ENCODE measurements at regions not wholly inside any gene's neighbourhood (a gene's known extent, or its start where the extent isn't known, plus 50 kb on each side); places are given as distances from the start of the nearest gene placed in this dataset.
"Not testable (repeated sequence)": the region's sequence is repeated elsewhere in the genome, so short reads cannot be mapped to it uniquely, and the experiment has no call there.

DNA sequence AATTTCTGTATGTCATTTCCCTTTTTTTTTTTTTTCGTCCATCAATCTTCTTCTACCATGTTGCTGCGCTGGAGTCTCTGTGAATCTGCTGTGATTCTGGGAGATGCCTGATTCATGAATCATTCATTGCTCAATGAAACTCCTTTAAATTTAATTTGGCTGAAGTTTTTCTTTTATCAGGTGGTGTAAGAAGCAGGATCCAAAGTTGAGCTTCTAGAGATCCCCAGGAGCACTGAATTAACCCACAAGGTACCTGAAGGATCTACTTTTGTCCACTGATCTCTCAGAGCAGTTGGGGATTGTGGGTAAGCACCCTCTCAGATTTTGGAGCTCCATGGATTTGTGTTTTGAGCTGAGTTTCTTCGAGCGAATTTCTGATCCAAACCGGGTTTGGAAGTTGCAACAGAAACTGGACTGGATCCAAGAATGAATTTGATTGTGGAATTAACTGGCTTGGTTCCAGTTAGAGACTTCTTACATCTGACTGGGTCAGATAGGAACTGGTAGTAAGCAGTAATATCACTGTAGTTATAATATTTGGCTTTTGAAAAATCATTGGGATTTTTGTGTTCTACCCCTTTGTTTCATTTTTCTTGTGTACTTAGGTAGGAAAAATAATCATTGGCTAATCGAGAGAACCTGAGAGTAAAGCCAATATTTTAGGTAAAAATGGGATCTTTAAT, 447.8 kb upstream of the TOM1L1 start:
- H3K36me3 ChIP-seq (replicated peaks; ENCODE audit: low read depth, low read length) = no peaks in the 10 kb centered on the region
- no peak overlapping the region for H3K4me3 ChIP-seq (ENCODE audit: low read length)
- no peak overlapping the region for H3K9ac ChIP-seq (ENCODE audit: low read length)
- no peak overlapping the region for H3K4me2 ChIP-seq (ENCODE audit: low read length)
- TF ChIP-seq EZH2phosphoT487 (IDR thresholded peaks at IDR 0.05; ENCODE audit: low read depth) = no peak
- TF ChIP-seq, protein P1, sequence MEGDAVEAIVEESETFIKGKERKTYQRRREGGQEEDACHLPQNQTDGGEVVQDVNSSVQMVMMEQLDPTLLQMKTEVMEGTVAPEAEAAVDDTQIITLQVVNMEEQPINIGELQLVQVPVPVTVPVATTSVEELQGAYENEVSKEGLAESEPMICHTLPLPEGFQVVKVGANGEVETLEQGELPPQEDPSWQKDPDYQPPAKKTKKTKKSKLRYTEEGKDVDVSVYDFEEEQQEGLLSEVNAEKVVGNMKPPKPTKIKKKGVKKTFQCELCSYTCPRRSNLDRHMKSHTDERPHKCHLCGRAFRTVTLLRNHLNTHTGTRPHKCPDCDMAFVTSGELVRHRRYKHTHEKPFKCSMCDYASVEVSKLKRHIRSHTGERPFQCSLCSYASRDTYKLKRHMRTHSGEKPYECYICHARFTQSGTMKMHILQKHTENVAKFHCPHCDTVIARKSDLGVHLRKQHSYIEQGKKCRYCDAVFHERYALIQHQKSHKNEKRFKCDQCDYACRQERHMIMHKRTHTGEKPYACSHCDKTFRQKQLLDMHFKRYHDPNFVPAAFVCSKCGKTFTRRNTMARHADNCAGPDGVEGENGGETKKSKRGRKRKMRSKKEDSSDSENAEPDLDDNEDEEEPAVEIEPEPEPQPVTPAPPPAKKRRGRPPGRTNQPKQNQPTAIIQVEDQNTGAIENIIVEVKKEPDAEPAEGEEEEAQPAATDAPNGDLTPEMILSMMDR (IDR thresholded peaks at IDR 0.05; ENCODE audit: low read depth, low read length) = no peak
- no peak overlapping the region for H2AFZ ChIP-seq (ENCODE audit: low read depth, low read length)
- H3K9me3 ChIP-seq (ENCODE audit: insufficient read depth, low read length) = 0 out of 2 replicates have a peak, but pooled peaks cover 4% of the 10 kb centered on the region
- H3K79me2 ChIP-seq (ENCODE audit: low read length) = no peaks in the 10 kb centered on the region
- H3K4me1 ChIP-seq (ENCODE audit: low read length) = no peaks in the 10 kb centered on the region
- no peaks in the 10 kb centered on the region for H3K27me3 ChIP-seq (ENCODE audit: low read depth, low read length)
- H4K20me1 ChIP-seq (ENCODE audit: insufficient read depth, low read length) = no peaks in the 10 kb centered on the region
- H3K27ac ChIP-seq (ENCODE audit: low read length) = no peak overlapping the region

GRCh38 chr17:54455251-54455868, 445.3 kb upstream of the TOM1L1 start:
- no peaks in the 10 kb centered on the region for H4K20me1 ChIP-seq (ENCODE audit: insufficient read depth, low read length)
- H3K4me2 ChIP-seq (ENCODE audit: low read length) = no peak overlapping the region
- H3K9me3 ChIP-seq (ENCODE audit: insufficient read depth, low read length) = 0 out of 2 replicates have a peak, but pooled peaks cover 4% of the 10 kb centered on the region
- H3K36me3 ChIP-seq (replicated peaks; ENCODE audit: low read depth, low read length) = no peaks in the 10 kb centered on the region
- TF ChIP-seq, protein P1 (IDR thresholded peaks at IDR 0.05; ENCODE audit: low read depth, low read length) = no peak
- TF ChIP-seq EZH2phosphoT487 (IDR thresholded peaks at IDR 0.05; ENCODE audit: low read depth) = no peak
- H3K4me3 ChIP-seq (ENCODE audit: low read length) = no peak overlapping the region
- H3K9ac ChIP-seq (ENCODE audit: low read length) = no peak overlapping the region
- H3K27ac ChIP-seq (ENCODE audit: low read length) = no peak overlapping the region
- H3K79me2 ChIP-seq (ENCODE audit: low read length) = no peaks in the 10 kb centered on the region
- no peak overlapping the region for H2AFZ ChIP-seq (ENCODE audit: low read depth, low read length)
- H3K27me3 ChIP-seq (ENCODE audit: low read depth, low read length) = no peaks in the 10 kb centered on the region
- H3K4me1 ChIP-seq (ENCODE audit: low read length) = no peaks in the 10 kb centered on the region

DNA sequence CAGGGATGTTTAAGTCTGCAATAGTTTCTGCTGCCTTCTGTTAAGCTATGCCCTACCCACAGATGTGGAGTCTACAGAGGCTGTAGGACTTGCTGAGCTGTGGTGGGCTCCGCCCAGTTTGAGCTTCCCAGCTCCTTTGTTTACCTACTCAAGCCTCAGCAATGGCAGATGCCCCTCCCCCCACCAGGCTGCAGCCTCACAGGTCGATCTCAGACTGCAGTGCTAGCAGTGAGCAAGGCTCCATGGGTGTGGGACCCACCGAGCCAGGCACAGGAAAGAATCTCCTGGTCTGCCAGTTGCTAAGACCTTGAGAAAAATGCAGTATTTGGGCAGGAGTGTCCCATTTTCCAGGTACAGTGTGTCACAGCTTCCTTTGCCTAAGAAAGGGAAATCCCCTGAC, 435.2 kb upstream of the TOM1L1 start:
- H3K4me3 ChIP-seq (ENCODE audit: low read length); H3K9me3 ChIP-seq (ENCODE audit: insufficient read depth, low read length); H3K27me3 ChIP-seq (ENCODE audit: low read depth, low read length); H3K36me3 ChIP-seq (replicated peaks; ENCODE audit: low read depth, low read length); H4K20me1 ChIP-seq (ENCODE audit: insufficient read depth, low read length); H3K9ac ChIP-seq (ENCODE audit: low read length); H3K4me1 ChIP-seq (ENCODE audit: low read length); H3K4me2 ChIP-seq (ENCODE audit: low read length); H3K27ac ChIP-seq (ENCODE audit: low read length); H3K79me2 ChIP-seq (ENCODE audit: low read length); H2AFZ ChIP-seq (ENCODE audit: low read depth, low read length): not testable (repeated sequence)

GRCh38 chr17:54466875-54467274, 433.8 kb upstream of the TOM1L1 start:
- H4K20me1 ChIP-seq (ENCODE audit: insufficient read depth, low read length) = no peaks in the 10 kb centered on the region
- no peaks in the 10 kb centered on the region for H3K27me3 ChIP-seq (ENCODE audit: low read depth, low read length)
- H3K36me3 ChIP-seq (replicated peaks; ENCODE audit: low read depth, low read length) = no peaks in the 10 kb centered on the region
- H3K4me2 ChIP-seq (ENCODE audit: low read length) = no peak overlapping the region
- no peak overlapping the region for H3K9ac ChIP-seq (ENCODE audit: low read length)
- H2AFZ ChIP-seq (ENCODE audit: low read depth, low read length) = no peak overlapping the region
- H3K9me3 ChIP-seq (ENCODE audit: insufficient read depth, low read length) = no peaks in the 10 kb centered on the region
- no peaks in the 10 kb centered on the region for H3K4me1 ChIP-seq (ENCODE audit: low read length)
- no peak overlapping the region for H3K4me3 ChIP-seq (ENCODE audit: low read length)
- H3K27ac ChIP-seq (ENCODE audit: low read length) = no peak overlapping the region
- TF ChIP-seq, protein P1 (IDR thresholded peaks at IDR 0.05; ENCODE audit: low read depth, low read length) = no peak
- no peak for TF ChIP-seq EZH2phosphoT487 (IDR thresholded peaks at IDR 0.05; ENCODE audit: low read depth)
- no peaks in the 10 kb centered on the region for H3K79me2 ChIP-seq (ENCODE audit: low read length)

All from OCI-LY3 (cell line).